MM.1S (cell line): ENCODE measurements at regions not wholly inside any gene's neighbourhood (a gene's known extent, or its start where the extent isn't known, plus 50 kb on each side); places are given as distances from the start of the nearest gene placed in this dataset.
"Not testable (repeated sequence)": the region's sequence is repeated elsewhere in the genome, so short reads cannot be mapped to it uniquely, and the experiment has no call there.

Experiments used
- DNase-seq: peaks from one replicate; pipeline ENCODE4 v3.0.0-alpha.2; 2015
- H2AFZ ChIP-seq: fragments of 300-600 bp; sonication (generic); 2 replicates; pipeline ENCODE4 v1.6.0; 2016; ENCODE audit warnings: antibody characterized with exemption, low read length
- H3F3A ChIP-seq: fragments of 300-600 bp; sonication (generic); 2 replicates; pipeline ENCODE4 v1.6.1; 2016; ENCODE audit warnings: mild to moderate bottlenecking, antibody characterized with exemption, low read length, moderate library complexity, mixed read lengths; ENCODE audit not compliant: insufficient read depth
- H3K27ac ChIP-seq: fragments of 300-600 bp; sonication (generic); 2 replicates; pipeline ENCODE4 v1.5.1; 2016; ENCODE audit warnings: mild to moderate bottlenecking, low read length
- H3K27me3 ChIP-seq: fragments of 300-600 bp; sonication (generic); replicated peaks from 2 replicates; pipeline ENCODE4 v1.6.0; 2016; ENCODE audit warnings: low read length; ENCODE audit not compliant: insufficient read depth
- H3K36me3 ChIP-seq: fragments of 300-600 bp; sonication (generic); replicated peaks from 2 replicates; pipeline ENCODE4 v1.6.1; 2016; ENCODE audit warnings: mild to moderate bottlenecking, low read length, mixed read lengths; ENCODE audit not compliant: insufficient read depth
- H3K4me1 ChIP-seq: fragments of 300-600 bp; sonication (generic); 2 replicates; pipeline ENCODE4 v1.6.1; 2016; ENCODE audit warnings: low read length, mixed read lengths
- H3K4me2 ChIP-seq: fragments of 300-600 bp; sonication (generic); 2 replicates; pipeline ENCODE4 v1.6.0; 2016; ENCODE audit warnings: low read depth, low read length
- H3K4me3 ChIP-seq: fragments of 300-600 bp; sonication (generic); 2 replicates; pipeline ENCODE4 v1.5.1; 2016; ENCODE audit warnings: low read length, mixed read lengths
- H3K79me2 ChIP-seq: fragments of 300-600 bp; sonication (generic); 2 replicates; pipeline ENCODE4 v1.6.1; 2016; ENCODE audit warnings: mixed run types, low read length, mixed read lengths
- H3K9ac ChIP-seq: fragments of 300-600 bp; sonication (generic); 2 replicates; pipeline ENCODE4 v1.6.1; 2016; ENCODE audit warnings: low read length, mixed read lengths
- H3K9me2 ChIP-seq: fragments of 300-600 bp; sonication (generic); replicated peaks from 2 replicates; pipeline ENCODE4 v1.6.1; 2016; ENCODE audit warnings: mild to moderate bottlenecking, low read length, mixed read lengths; ENCODE audit not compliant: insufficient read depth
- H3K9me3 ChIP-seq: fragments of 300-600 bp; sonication (generic); replicated peaks from 2 replicates; pipeline ENCODE4 v1.6.1; 2016; ENCODE audit warnings: mild to moderate bottlenecking, low read length, mixed read lengths; ENCODE audit not compliant: insufficient read depth
- H4K20me1 ChIP-seq: fragments of 300-600 bp; sonication (generic); 2 replicates; pipeline ENCODE4 v1.6.1; 2016; ENCODE audit warnings: mild to moderate bottlenecking, low read length, moderate library complexity, mixed read lengths; ENCODE audit not compliant: insufficient read depth
- CTCF ChIP-seq: fragments of 300-600 bp; sonication (generic); IDR thresholded peaks from 2 replicates; pipeline ENCODE4 v1.5.1; 2016; ENCODE audit warnings: antibody characterized with exemption, low read length, mixed read lengths

GRCh38 chr9:66152406-66152805, 415.5 kb downstream of the FOXD4L4 start:
- not testable (repeated sequence) for H2AFZ ChIP-seq, H3K9me3 ChIP-seq, H3K4me2 ChIP-seq, H3K36me3 ChIP-seq, H3K4me3 ChIP-seq, H3K4me1 ChIP-seq, H3K27ac ChIP-seq, H3K79me2 ChIP-seq, H3K9ac ChIP-seq, DNase-seq, H4K20me1 ChIP-seq, H3K9me2 ChIP-seq, H3K27me3 ChIP-seq, H3F3A ChIP-seq

GRCh38 chr9:66153021-66153725, 416.2 kb downstream of the FOXD4L4 start:
- H3K9me3 ChIP-seq, H3K9ac ChIP-seq, H3K27ac ChIP-seq, H3F3A ChIP-seq, H3K4me1 ChIP-seq, H3K36me3 ChIP-seq, H4K20me1 ChIP-seq, H3K9me2 ChIP-seq, H3K79me2 ChIP-seq, H3K27me3 ChIP-seq, H2AFZ ChIP-seq: not testable (repeated sequence)
- peak; percentile 29 for TF ChIP-seq CTCF
- DNase-seq: peak; percentile 76
- H3K4me3 ChIP-seq: peak overlapping the region; percentile 51; the same call in 1 of the 2 replicates
- peak overlapping the region; percentile 52; the same call in 1 of the 2 replicates for H3K4me2 ChIP-seq

GRCh38 chr9:66153971-66154691, 417.2 kb downstream of the FOXD4L4 start:
- not testable (repeated sequence) for H3K4me3 ChIP-seq, H3K27me3 ChIP-seq, H2AFZ ChIP-seq, H3K79me2 ChIP-seq, H3K9ac ChIP-seq, DNase-seq, H4K20me1 ChIP-seq, H3K9me2 ChIP-seq, H3K36me3 ChIP-seq, H3K27ac ChIP-seq, H3K4me2 ChIP-seq, H3F3A ChIP-seq, H3K4me1 ChIP-seq, H3K9me3 ChIP-seq

GRCh38 chr9:66182316-66182715, 445.4 kb downstream of the FOXD4L4 start:
- not testable (repeated sequence) for H2AFZ ChIP-seq, H3K4me2 ChIP-seq, H3K27me3 ChIP-seq, H3K27ac ChIP-seq, H3K36me3 ChIP-seq, H4K20me1 ChIP-seq, H3K9me2 ChIP-seq, DNase-seq, H3K79me2 ChIP-seq, H3K4me1 ChIP-seq, H3K4me3 ChIP-seq, H3F3A ChIP-seq, H3K9ac ChIP-seq, H3K9me3 ChIP-seq

GRCh38 chr9:66183648-66184047, 446.7 kb downstream of the FOXD4L4 start:
- H3F3A ChIP-seq, H3K4me2 ChIP-seq, H3K79me2 ChIP-seq, H3K27me3 ChIP-seq, H3K27ac ChIP-seq, H3K9ac ChIP-seq, H4K20me1 ChIP-seq, H3K36me3 ChIP-seq, H3K4me1 ChIP-seq, H3K9me3 ChIP-seq, H2AFZ ChIP-seq, H3K9me2 ChIP-seq, H3K4me3 ChIP-seq, DNase-seq: not testable (repeated sequence)

GRCh38 chr9:66197199-66197598, 460.3 kb downstream of the FOXD4L4 start:
- H3K27ac ChIP-seq, H3K4me2 ChIP-seq, H3K27me3 ChIP-seq, H4K20me1 ChIP-seq, H3F3A ChIP-seq, H3K4me3 ChIP-seq, H3K79me2 ChIP-seq, H3K9me3 ChIP-seq, DNase-seq, H3K4me1 ChIP-seq, H3K9ac ChIP-seq, H3K9me2 ChIP-seq, H3K36me3 ChIP-seq, H2AFZ ChIP-seq: not testable (repeated sequence)

- not testable (repeated sequence) for H3K9me3 ChIP-seq, H4K20me1 ChIP-seq, H3K9ac ChIP-seq, H3K9me2 ChIP-seq, H3K27me3 ChIP-seq, H3K4me1 ChIP-seq, H3K4me3 ChIP-seq, H3F3A ChIP-seq, H3K4me2 ChIP-seq, H2AFZ ChIP-seq, H3K79me2 ChIP-seq, H3K27ac ChIP-seq, DNase-seq, H3K36me3 ChIP-seq
These were observed 461.5 kb downstream of the FOXD4L4 start for GRCh38 chr9:66198421-66198820.
